HEK293T (cell line): ENCODE measurements at regions not wholly inside any gene's neighbourhood (a gene's known extent, or its start where the extent isn't known, plus 50 kb on each side); places are given as distances from the start of the nearest gene placed in this dataset.

Experiments
- BHLHE40 ChIP-seq: fragments of 450-650 bp; IDR thresholded peaks from 2 replicates; pipeline ENCODE4 v1.6.1; 2016; ENCODE audit warnings: mild to moderate bottlenecking, moderate library complexity, borderline replicate concordance
- FOXK2 ChIP-seq: fragments of 450-650 bp; IDR thresholded peaks from 2 replicates; pipeline ENCODE4 v1.6.1; 2016; ENCODE audit warnings: mild to moderate bottlenecking
- FOXM1 ChIP-seq: fragments of 450-650 bp; IDR thresholded peaks from 2 replicates; pipeline ENCODE4 v1.6.1; 2017; ENCODE audit warnings: mild to moderate bottlenecking, borderline replicate concordance
- HDGF ChIP-seq: fragments of 450-650 bp; IDR thresholded peaks from 2 replicates; pipeline ENCODE4 v1.6.1; 2017; ENCODE audit warnings: antibody characterized with exemption, borderline replicate concordance
- NFRKB ChIP-seq: fragments of 450-650 bp; IDR thresholded peaks from 2 replicates; pipeline ENCODE4 v1.6.1; 2016; ENCODE audit warnings: mild to moderate bottlenecking, moderate library complexity
- TARDBP ChIP-seq: fragments of 450-650 bp; IDR thresholded peaks from 2 replicates; pipeline ENCODE4 v1.6.1; 2016

DNA sequence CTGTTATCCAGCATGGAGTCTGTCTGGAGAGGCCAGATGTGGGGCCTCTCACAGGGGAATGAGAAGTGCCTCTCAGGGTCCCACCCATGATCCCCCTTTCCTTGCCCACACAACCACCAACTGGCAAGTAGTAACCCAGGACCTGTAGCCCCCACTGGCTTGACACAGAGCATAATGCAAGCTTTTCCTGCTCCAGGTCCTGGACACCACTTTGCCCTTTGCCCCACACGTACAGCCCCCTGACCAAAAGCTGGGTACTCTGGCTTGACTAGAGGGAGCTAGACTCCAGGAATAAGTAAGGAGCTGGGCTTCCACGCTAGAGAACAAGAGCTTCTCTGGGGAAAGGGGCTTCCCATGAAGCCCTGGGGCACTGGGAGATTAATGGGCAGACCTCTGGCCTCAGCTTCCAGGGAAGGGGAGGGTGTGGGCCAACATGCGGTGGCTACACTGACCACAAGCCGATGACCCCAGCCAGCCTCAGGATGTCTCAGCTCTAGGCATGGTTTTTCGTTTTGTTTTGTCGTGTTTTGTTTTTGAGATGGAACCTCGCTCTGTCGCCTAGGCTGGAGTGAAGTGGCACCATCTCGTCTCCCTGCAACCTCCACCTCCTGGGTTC lies 109.5 kb downstream of the C9orf50 start:
- TF ChIP-seq BHLHE40 (no peak), HDGF (no peak), FOXM1 (no peak), TARDBP (no peak), FOXK2 (no peak), NFRKB (no peak)
